ENCODE measurements at regions not wholly inside any gene's neighbourhood (a gene's known extent, or its start where the extent isn't known, plus 50 kb on each side); places are given as distances from the start of the nearest gene placed in this dataset.

GRCh38 chr9:80839821-80840675 is 849.3 kb downstream of the TLE1 start:
- Histone ChIP-seq H3T11ph (ENCODE audit: low read length) (no peak overlapping the region), H3K27ac (ENCODE audit: insufficient read length, low read depth, low read length) (no peak overlapping the region), H3K27me3 (ENCODE audit: insufficient read depth, low read length) (no peaks in the 10 kb centered on the region), H4K20me1 (ENCODE audit: control insufficient read depth, insufficient read depth, insufficient read length) (no peaks in the 10 kb centered on the region), H2AFZ (ENCODE audit: low read length) (no peak overlapping the region), H3K9me3 (ENCODE audit: control insufficient read depth, low read depth, low read length) (no peaks in the 10 kb centered on the region), H3K79me1 (ENCODE audit: insufficient read depth, low read depth, low read length, poor library complexity, severe bottlenecking) (no peaks in the 10 kb centered on the region), H3K4me2 (ENCODE audit: insufficient read depth, insufficient read length, low read length) (no peak overlapping the region), H2BK120ac (ENCODE audit: low read depth, low read length, poor library complexity, severe bottlenecking) (no peak overlapping the region), H3K79me2 (ENCODE audit: insufficient read depth, low read length) (no peaks in the 10 kb centered on the region), H2BK12ac (ENCODE audit: insufficient read length, low read depth, low read length) (no peak overlapping the region), H4K91ac (ENCODE audit: insufficient read length, low read depth, low read length) (no peak overlapping the region), H2AK5ac (ENCODE audit: insufficient read length, low read length) (no peak overlapping the region), H2BK15ac (ENCODE audit: low read depth, low read length) (no peak overlapping the region), H3K18ac (ENCODE audit: insufficient read length, low read depth, low read length) (no peak overlapping the region), H3K9ac (ENCODE audit: extremely low read depth, insufficient read length, low read length) (no peak overlapping the region), H3K56ac (ENCODE audit: insufficient read length, low read depth, low read length) (no peak overlapping the region), H3K23ac (ENCODE audit: insufficient read length, low read depth, low read length) (no peak overlapping the region), H3K23me2 (ENCODE audit: insufficient read length, low read depth, low read length, poor library complexity, severe bottlenecking) (no peaks in the 10 kb centered on the region), H4K5ac (ENCODE audit: insufficient read length, low read depth, low read length) (no peak overlapping the region), H4K8ac (replicated peaks; ENCODE audit: insufficient read length, low read depth, low read length) (no peak overlapping the region), H3K4ac (ENCODE audit: low read depth, low read length) (no peak overlapping the region), H2BK20ac (ENCODE audit: low read depth, low read length, poor library complexity, severe bottlenecking) (no peak overlapping the region), H3K4me1 (ENCODE audit: insufficient read depth, low read length) (no peaks in the 10 kb centered on the region; the same call in 1 of the 2 replicates), H3K14ac (ENCODE audit: insufficient read depth, low read length) (no peak overlapping the region), H2BK5ac (ENCODE audit: insufficient read length, low read length) (no peak overlapping the region)
- H3K4me3 Mint-ChIP-seq, result no peak overlapping the region
- no peak for DNase-seq
- H3K4me1 Mint-ChIP-seq, result peaks cover 6 to 7% of the 10 kb centered on the region in 2 experiments; a peak in 3 of 4 replicates
- H3K27me3 Mint-ChIP-seq (ENCODE audit: low read depth), result no peaks in the 10 kb centered on the region
- WGBS (ENCODE audit: extremely low coverage, insufficient read length, low lambda C conversion rate), result no CpG with 5 or more reads among the region's 6 CpGs
- TF ChIP-seq CTCF (conservative IDR thresholded peaks at IDR 0.05), result no peak
- no peaks in the 10 kb centered on the region for H3K9me3 Mint-ChIP-seq
- H3K27ac Mint-ChIP-seq, result peak overlapping the region in 1 of 3 experiments; percentile 47; a peak in 2 of 7 replicates
- H3K36me3 Mint-ChIP-seq (ENCODE audit: insufficient read depth in 1 of 3, low read depth in 3 of 3), result no peaks in the 10 kb centered on the region

All from H9 (cell line).